Mucosa of descending colon (tissue), 3 donors: ENCODE measurements at regions not wholly inside any gene's neighbourhood (a gene's known extent, or its start where the extent isn't known, plus 50 kb on each side); places are given as distances from the start of the nearest gene placed in this dataset.

Experiments
- ATAC-seq: fragments of 200-7000 bp; cut with Tn5 transposase; one replicate; pipeline ENCODE4 v1.9.1; 2020; ENCODE audit warnings: mild to moderate bottlenecking, moderate library complexity
- DNase-seq, 3 donors: peaks; one replicate each; pipeline ENCODE4 v3.0.0-alpha.2; 2020
- H3K36me3 ChIP-seq: fragments of 200-600 bp; one replicate; pipeline ENCODE4 v1.8.0; 2021; ENCODE audit warnings: low read depth, mild to moderate bottlenecking
- H3K4me1 ChIP-seq: fragments of 200-600 bp; one replicate; pipeline ENCODE4 v1.8.0; 2021; ENCODE audit warnings: low read depth, mild to moderate bottlenecking
- H3K4me3 ChIP-seq: fragments of 200-600 bp; one replicate; pipeline ENCODE4 v1.8.0; 2021; ENCODE audit warnings: mild to moderate bottlenecking
- H3K9me3 ChIP-seq: fragments of 200-600 bp; one replicate; pipeline ENCODE4 v1.8.0; 2021; ENCODE audit warnings: mild to moderate bottlenecking
- CTCF ChIP-seq: fragments of 200-600 bp; IDR thresholded peaks from one replicate; pipeline ENCODE4 v1.8.0; 2022; ENCODE audit warnings: antibody characterized with exemption, mild to moderate bottlenecking
- intact Hi-C, 2 donors: fragments of 100-400 bp; cut with DNase I in 1 of 2; cut with micrococcal nuclease in 1 of 2; formaldehyde crosslinking; loops; one replicate each; pipeline versions ENCODE4 v1.11.0 to v1.11.1; 2022; cut with DNase I, micrococcal nuclease
- donor health status: DM: no; HTN: no; CAD: no; lungs with moderate emphysema.
- donor health status: DM: no; HTN: no; CAD: no.
- donor health status: DM: no; HTN: yes; CAD: no.

DNA sequence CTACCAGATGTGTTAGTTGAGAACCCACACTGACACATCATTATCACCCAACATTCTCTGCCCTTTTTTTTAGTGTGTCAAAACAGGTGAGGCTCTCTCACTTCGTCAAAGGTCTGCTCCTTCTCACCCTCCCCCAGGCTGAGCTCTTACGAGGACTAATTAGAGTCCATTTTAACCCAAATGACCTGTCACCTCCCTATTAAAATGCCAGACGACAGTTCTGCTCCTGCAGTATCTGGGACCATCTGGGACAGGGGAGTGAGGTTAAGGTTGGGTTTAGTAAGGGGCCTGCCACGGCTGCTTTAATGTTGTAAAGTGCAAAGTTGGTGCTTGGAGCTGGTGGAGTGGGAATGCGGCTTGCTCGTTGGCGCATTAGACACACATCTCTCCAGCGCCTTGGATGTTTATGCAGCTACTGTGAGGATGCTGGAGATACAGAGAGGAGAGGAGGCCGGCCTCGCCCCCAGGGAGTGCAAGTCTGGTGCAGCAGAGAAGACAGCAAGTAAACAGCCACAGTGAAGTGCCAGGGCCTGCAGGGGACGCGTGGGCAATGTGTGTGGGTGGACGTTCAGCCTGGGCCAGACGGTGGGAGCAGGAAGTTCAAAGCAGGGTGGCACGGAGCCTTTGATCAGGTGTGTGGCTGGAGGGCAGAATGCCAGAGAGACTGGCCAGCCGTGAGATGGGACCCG lies 96.2 kb downstream of the C9orf50 start:
- no peaks in the 10 kb centered on the region for H3K9me3 ChIP-seq
- intact Hi-C loops = no loop called here
- TF ChIP-seq CTCF = no peak
- DNase-seq (no peak), ATAC-seq (no peak)
- H3K36me3 ChIP-seq = no peaks in the 10 kb centered on the region
- no peak overlapping the region for H3K4me3 ChIP-seq
- no peaks in the 10 kb centered on the region for H3K4me1 ChIP-seq

DNA sequence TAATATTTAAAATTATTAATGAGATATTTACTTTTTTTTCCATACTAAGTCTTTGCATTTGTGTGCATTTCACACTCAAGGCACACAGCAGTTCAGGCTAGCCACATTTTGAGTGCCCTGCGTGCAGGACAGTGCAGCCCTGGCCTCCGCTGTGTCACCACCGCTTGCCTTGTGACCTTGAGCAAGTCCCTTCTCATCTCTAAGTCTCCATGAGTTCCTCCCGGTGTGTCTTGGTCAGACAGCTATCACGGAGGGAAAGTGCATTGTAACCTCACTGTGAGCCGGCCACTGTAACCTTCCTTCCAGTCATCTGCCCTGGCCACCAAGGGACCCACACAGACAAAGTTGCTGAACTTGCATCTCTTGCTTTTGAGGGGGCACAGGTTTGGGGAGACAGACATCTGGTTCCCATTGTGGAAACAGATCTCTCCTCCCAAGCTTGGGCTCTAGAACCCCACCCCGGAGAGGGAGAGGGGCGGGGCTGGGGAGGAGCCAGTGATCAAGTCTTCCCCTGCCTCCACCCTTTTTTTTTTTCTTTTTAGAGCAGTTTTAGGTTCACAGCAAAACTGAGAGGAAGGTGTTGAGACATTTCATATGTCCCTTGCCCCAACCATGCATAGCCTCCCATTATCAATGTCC lies 96.8 kb downstream of the C9orf50 start:
- ATAC-seq (no peak), DNase-seq (no peak)
- H3K36me3 ChIP-seq = no peaks in the 10 kb centered on the region
- no peaks in the 10 kb centered on the region for H3K9me3 ChIP-seq
- H3K4me1 ChIP-seq = no peaks in the 10 kb centered on the region
- no peak overlapping the region for H3K4me3 ChIP-seq
- TF ChIP-seq CTCF = no peak
- intact Hi-C loops = no loop called here

- no peak overlapping the region for H3K4me3 ChIP-seq
- ATAC-seq (no peak), DNase-seq (no peak)
- peaks cover 2% of the 10 kb centered on the region for H3K9me3 ChIP-seq
- H3K36me3 ChIP-seq = no peaks in the 10 kb centered on the region
- intact Hi-C loops = no loop called here
- no peaks in the 10 kb centered on the region for H3K4me1 ChIP-seq
- TF ChIP-seq CTCF = no peak
Observed at GRCh38 chr9:129522351-129522750, 98.5 kb downstream of the C9orf50 start.

DNA sequence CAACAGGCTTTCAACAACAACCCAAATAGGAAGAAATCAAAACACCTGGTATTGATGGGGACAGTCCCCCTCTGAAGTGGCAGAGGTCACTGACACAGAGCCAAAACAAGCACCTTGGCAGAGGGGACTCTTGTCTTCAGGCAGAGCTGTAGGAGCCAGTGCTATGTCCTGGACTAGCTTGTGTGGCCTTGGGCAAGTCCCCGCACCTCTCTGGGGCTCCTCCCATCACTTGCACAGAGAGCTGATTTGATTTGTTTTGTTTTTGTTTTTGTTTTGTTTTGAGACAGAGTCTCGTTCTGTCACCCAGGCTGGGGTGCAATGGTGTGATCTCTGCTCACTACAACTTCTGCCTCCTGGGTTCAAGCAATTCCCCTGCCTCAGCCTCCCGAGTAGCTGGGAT lies 100.8 kb downstream of the C9orf50 start:
- no peak for ATAC-seq
- Histone ChIP-seq H3K4me3 (no peak overlapping the region), H3K9me3 (peaks cover 2% of the 10 kb centered on the region), H3K36me3 (no peaks in the 10 kb centered on the region), H3K4me1 (no peaks in the 10 kb centered on the region)
- no peak for TF ChIP-seq CTCF
- DNase-seq = no peak
- intact Hi-C loops = no loop called here

- no peak for DNase-seq
- Histone ChIP-seq H3K4me3 (no peak overlapping the region), H3K9me3 (peaks cover 21% of the 10 kb centered on the region), H3K4me1 (no peaks in the 10 kb centered on the region), H3K36me3 (no peaks in the 10 kb centered on the region)
- intact Hi-C loops = no loop called here
- ATAC-seq = no peak
- no peak for TF ChIP-seq CTCF
Observed at GRCh38 chr9:129518074-129518473, 102.8 kb downstream of the C9orf50 start.
